Activated CD4-positive, alpha-beta T cell treated with anti-CD3 and anti-CD28 coated beads, Interleukin-2, Interleukin-4, amounts not matched to agents 100 ng/mL and 50 ng/mL, durations not matched to agents 16 hours and 8 hours (primary cell): ENCODE measurements at regions not wholly inside any gene's neighbourhood (a gene's known extent, or its start where the extent isn't known, plus 50 kb on each side); places are given as distances from the start of the nearest gene placed in this dataset.

ENCODE experiments used
- DNase-seq: peaks from one replicate; pipeline ENCODE4 v3.0.0-alpha.2; 2020; ENCODE audit warnings: low spot score

DNA sequence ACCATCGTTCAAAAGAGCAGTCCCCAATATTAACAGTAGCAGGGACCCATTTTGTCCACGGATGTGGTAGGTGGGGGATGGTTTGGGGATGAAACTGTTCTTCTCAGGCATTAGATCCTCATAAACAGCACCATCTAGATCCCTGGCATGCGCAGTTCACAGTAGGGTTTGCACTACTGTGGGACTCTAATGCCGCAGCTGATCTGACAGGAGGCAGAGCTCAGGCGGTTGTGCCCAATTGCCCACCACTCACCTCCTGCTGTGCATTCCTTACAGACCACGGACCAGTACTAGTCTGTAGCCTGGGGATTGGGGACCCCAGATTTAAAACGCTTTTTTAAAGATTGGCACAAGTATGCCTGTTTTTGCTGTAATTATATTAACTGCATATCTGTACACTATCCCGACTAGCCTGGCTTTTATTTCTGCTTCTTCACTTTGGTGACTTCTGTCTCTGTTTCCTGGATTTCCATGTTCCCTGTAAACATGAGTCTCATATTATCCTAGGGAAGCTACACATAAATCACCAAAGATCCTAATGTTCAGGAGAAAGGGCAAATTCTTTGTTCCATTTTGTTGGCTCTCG, 163.3 kb upstream of the AKR1E2 start:
- DNase-seq: no peak

DNA sequence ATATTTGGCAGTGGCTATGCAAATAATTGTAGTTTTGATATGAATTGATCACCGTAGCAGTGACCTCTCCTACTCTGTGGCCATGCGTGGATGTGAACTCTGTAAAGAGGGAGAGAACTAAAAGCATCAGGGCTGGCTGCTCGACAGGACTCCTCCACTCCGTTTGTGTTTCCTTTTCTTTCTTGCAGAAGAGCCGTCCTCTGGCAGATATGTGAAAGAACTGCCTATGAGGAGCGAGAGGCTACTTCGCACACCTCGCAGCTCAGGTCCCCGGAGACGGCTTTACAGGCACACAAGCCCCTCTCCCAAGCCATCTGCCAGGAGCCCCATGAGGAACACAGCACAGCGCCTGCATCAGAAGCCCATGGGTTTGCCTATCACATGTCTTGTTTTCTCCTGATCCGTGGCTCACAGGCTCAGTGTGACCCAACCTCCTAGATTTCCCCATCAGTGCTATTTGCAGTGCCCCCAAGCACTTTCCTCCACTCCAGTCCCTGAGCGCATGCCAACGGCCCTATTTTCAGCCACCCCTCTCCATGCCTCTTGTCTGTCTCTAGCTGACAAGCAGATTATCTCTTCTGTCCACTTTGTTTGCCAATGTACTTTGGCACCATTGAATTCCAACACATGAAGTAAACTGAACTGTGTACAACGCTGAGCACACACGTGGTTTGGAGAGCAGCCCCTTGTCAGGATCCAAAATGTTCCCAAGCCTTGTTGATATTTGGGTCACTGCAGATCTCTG, 164.3 kb upstream of the AKR1E2 start:
- DNase-seq: no peak

DNA sequence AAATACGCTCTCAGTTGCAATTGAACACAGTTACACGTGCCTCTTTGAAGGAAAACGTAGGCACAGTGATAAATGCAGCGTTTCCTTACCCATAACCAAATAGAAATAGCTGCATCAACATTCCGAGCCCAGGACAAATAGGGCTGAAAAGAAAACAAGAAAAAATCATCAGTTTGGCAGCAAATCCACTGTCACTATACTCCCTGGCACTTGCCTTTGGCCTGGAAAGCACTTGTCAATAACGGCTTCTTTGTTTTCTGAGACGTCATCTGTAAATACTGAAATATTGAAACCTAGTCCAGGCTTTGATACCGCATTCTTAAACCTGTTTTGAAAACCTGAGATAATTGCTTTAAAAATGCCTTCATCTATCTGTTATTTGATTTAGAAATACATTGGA, 167.2 kb upstream of the AKR1E2 start:
- DNase-seq: no peak

DNA sequence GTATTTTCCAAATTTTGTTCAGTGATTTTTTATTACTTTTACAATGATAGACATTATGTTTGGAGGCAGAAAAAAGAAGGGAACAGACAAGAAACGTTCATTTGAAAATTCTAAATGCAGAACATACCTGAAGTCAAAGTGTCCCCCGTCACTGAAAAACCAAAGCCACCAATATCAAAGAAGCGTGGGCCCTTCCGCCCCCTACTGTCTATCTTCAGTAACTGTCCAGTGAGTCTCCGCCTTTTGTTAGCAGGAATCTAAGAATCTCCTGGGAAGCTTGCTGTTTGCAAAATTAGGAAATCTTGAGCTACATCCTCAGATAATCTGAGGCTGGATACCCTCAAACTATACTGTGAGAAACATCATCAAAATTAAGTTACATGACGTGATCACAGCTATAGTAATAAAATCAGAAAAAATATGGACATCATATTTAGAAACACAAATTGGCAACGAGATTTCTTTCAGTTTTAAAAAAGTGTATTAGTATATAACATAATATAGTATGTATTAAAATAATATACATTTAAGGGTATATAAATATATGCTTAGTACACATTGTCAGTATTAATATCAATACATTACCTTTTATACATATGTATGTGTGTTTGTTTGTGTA, 169.3 kb upstream of the AKR1E2 start:
- DNase-seq: peak; percentile 57

DNA sequence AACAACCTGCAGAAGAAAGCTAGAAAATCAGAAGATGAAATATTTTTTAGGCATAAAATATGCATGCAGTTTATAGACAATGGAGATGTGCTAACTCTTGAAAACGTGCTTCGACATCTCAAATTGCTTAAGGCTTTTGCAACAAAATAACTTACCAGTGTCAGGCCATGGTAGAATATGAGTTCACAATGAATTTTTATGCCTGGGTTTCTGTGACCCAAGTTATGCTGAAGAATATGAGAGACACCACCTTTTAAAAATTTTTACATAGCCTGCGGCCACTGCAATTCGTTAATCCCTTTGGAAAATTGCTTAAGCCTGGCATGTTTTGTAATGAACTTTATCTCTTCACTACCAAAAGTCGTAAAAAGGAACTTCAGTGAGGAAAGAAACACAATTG, 170.1 kb upstream of the AKR1E2 start:
- no peak for DNase-seq

DNA sequence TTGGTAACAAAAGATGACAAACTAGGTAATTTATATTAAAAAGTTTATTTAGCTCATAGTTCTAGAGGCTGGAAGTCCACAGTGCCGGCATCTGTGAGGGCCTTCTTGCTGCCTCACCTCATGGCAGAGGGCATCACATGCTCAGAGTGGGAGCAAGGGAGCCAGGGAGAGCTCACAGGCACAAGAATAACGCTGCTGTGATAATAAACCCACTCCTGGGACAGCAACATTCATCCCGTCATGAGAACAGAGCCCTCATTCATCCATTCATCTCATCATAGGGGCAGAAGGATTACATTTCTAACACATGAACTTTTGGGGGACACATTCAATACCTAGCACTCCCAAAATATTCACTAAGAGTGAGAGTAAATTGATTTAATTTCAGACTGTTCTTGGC, 170.6 kb upstream of the AKR1E2 start:
- DNase-seq: no peak

DNA sequence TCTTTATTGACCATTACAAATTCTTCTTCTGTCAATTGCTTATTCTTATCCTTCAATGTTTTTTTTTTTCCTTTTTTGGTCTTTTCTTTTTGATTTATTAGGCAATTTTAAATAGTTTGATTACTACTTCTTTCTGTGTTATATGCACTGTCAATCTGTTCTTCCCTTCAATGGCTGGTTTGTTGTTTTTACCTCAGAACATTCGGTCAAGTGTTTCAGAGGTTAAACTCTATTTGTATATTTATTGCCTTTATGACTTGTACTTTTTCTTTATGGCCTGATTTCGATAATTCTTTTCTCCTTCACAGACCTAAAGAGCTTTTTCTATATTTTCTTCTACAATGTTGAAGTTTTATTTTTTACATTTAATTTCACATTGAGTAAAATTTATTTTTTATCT, 171.5 kb upstream of the AKR1E2 start:
- DNase-seq: no peak

DNA sequence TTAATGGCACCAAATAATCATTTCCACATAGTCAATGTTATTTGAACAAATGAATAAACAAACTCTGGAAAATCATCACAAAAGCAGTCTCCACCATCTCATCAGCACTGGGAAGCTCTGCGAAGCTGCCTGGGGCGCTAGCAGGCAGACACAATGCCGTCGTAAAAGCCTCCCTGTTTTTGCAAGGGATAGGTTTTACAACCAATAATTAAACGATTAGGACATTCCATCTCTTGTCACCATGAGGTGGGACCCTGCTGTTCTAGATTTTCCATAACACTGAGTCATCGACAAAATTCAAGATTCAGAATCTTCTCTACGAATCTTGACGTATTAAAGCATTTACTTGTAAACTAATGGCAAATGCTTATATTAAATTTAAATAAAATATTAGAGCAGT, 172.8 kb upstream of the AKR1E2 start:
- no peak for DNase-seq

DNA sequence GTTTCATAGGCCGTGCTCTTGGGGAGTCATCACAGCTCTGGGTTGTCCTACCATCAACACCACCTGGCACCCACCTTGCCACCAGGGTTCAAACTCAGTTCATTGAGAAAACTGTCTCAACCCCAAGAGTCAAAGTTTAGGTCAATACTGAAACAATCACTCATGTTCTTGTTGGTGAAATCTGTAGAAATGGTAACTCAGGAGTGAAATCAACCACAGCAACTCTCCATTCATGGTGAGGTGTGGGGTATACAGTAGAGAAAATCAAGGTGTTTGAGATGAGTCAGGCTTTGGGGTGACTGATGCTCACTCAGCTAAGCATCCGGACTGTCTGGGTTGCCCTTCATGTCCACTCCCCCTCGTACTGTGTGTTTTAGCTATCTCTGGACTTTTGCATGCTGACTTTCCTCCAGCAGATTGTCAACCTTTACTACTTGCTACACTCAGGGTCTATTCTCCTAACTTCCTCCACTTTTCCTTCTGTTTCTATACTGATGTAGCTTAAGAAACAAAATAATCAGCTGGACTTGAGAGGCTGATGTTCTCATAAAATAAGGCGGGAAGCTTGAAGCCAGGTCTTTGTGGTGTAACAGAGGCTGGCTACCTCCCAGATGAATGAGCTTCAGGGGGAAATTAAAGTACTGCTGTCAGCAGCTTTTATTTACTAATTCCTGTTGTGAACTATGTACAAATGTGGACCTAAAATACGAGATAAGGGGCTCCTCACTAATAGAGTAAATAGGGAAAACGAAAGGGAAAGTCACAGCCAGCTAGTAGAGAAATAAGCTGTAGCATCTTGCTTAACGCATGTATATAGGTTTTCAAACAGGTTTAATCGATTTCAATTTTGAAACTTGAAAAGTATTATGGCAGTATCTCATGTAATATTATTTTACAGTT, 173.6 kb upstream of the AKR1E2 start:
- DNase-seq: peak; percentile 37

DNA sequence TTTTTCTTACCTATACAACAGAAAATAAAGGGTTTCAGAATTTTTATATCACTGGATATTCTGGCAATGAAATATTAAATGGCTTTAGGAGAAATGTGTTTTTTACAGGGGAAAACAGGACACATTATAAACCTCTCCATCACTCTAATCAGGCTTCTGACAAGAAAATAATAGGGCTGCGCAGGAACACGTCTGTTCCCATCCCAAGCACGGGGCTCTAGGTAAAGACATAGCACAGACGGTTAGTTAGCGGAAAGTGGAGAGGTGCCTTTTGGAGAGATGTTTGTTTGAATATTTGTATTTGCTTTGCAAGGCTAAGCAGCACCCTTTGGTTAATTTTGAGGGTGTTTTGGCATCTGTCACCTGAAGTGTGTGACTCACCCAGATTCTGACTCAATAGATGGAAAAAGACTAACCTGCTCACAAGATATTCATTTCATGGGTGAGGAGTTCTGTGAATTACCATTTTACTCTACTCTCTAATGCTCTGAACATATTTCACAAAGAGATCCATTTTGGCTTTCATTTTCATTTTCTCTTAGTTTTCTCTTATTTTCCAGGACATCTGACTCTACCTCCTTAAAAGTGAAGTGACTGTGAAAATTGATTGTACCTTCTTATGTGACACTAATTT, 174.5 kb upstream of the AKR1E2 start:
- DNase-seq: peak; percentile 26

DNA sequence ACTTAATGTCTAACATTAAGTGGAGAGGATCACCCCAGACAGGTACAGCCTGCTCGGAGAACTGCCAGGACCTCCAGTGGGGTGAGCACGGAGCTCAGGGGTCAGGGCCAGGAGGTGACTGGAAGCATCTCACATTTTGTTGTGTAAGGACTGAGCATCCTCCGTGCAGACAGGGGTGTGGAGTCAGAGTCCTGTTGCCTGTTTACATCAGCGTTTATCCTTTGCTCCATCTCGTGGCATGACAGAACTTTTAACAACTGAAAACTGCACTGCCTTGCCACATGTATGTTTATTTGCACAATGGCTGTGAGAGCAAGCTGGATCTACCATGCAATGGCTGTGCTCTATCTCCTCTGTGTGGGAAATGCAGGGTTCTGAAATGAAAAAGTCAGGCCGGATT, 175.4 kb upstream of the AKR1E2 start:
- DNase-seq: no peak

DNA sequence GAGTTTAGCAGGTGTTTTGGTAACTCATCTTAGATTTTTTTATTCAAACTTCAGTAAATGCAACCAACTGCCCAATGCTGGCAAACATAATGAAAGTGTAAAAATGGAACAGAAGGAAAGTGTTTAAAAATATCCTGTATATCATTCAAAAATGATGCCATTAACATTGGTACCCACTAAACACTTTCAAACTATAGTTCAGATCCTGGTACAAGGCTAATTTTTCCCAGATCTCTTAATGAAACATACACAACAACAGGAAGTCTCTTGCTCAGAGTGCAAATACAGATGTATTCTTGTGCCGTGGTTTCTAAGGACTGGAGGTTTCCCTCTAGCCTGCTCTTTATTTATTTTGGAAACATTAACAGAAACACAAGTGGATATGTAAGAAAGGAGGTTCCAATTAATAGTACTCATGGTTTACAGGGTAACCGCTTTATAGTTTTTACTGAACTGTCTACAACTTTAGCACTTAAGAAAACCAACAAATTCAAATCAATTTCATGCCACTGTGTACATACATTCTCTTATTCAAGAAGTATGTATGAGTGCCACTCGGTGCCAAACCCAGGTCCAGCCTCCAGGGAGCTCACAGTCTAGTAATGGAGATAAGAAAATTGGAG, 176.0 kb upstream of the AKR1E2 start:
- no peak for DNase-seq

DNA sequence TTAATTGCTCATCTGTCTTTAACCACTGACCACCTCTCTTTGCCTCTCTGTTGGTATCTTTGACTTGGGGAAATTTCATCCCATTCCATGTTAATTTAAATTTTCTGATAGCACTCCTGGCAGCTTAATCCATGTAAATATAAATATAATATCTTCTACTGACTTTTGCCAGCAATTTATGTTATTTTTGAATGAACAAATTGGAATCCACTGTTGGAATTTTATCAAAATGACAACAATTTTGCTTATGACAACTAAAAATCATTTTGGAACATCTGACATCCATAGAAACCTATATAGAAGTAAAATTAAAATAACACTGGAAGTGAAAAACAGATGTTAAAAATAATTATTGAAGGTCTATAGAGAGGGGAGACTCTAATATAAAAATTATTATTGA, 176.5 kb upstream of the AKR1E2 start:
- no peak for DNase-seq

DNA sequence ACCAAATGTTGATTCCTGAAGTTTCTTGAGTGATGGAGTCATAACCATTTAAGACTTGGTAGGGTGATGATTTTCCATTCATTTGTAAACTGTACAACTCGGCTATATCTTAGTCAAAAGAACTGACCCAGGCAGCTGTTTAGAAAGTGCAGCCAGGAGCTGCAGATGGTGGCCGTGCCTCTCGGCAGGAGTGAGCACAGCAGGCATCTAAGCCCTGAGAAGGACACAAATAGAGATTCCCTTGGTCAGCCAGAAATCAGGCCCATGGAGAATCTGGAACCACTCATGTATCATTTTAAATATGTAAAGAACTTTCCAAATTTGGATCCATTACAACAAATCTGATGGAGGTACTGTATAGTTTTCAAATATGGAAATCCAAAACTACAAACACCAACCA, 177.0 kb upstream of the AKR1E2 start:
- DNase-seq: no peak

DNA sequence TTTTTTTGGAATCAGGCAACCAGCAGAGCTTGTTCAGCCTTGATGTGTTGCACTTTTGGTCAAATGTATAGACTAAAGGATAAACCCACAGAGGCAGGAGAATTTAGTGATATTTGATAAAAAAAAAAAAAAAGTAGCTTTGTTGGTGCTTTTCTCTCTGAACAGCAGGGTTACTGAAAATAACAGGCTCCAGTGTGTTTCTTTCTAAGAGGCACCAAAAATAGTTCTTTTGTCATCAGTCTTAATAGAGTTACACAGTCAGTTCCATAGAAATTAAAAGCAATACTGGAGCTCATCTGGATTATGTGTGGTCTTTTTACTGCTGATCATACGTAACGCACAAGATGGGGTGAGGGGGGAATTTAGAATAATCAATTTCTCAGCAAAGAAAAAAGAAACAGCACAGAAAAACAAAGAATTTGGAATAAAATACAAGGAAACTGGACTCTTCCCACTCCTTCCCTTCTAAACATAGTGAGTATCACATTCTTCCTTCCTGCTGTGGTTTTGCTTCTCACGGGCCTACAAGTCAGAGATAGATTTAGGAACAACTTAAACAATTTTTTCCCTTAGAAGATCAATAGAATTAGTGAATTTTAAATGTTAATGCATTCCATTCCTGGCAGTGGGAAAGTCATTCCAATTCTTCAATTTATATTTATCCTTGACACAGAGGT, 178.8 kb upstream of the AKR1E2 start:
- DNase-seq: no peak

DNA sequence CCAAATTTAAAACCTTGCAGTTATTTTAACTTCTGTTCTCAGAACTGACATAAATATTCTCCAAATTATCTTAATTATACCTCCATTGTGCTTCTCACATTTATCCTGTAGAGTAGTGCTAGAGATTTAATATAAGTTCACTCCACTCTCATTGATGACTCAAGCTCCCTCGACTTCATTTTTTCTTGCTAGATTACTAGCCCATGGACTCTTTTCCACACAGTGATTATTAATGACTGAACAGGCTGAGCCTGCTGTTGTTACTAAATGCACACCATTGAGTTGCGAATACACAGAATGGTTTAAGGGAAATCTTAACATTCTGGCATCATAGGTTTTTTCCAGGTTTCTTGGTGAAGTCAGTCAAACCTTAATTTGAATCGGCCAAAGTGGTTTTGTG, 179.5 kb upstream of the AKR1E2 start:
- DNase-seq: no peak

DNA sequence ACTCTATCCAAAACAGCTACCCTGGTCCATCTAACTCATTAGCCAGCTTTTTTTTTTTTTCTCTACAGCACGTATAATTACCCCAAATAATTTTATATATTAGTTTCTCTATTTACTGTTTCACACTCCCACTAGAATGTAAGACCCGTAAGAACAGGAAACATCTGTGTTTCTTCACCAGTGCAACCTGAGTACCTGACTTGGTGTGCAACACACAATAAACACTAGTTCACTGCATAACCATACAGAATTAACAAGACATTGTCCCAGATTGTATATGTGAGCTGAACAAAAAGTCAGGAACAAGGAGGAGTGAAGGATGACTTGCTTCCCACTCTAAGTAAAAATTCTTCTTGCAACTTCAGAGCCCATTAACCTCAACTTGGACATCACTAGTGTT, 180.2 kb upstream of the AKR1E2 start:
- no peak for DNase-seq

DNA sequence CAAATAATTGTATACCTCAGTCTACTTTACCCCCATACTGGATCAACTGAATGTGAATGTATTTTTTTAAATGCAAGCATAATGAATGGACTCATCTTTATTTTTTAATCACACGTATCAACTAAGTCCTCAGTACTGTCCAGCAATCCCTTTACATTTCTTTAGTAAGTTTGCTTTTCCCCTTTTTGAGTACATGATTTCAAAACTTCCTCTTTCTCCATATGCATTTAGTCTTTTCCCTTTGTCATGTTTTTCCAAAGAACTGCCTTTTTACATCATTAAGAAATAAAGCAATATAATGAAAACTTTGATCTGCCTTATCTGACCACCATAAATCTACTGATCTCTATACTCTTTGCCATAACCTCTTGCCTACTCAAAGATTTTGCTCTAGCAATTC, 182.5 kb upstream of the AKR1E2 start:
- no peak for DNase-seq

DNA sequence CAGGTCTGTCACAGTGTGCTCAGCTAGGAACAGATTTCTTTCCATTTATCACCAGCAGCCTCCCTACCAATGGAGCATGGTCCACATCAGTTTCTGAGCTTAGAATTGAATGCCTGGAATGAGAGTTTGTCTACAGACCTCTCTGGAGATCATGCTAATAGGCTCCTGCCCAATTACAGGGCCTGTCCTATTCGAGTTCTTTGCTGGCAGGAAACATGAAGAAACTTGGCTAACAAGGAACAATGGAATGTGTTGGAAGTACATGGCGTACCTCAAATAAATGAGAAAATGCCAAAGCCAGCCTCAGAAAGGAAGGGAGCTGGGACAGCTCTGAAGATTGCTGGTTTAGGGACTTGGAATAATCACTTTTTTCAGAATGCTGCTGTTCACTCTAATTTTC, 186.0 kb upstream of the AKR1E2 start:
- DNase-seq: no peak

DNA sequence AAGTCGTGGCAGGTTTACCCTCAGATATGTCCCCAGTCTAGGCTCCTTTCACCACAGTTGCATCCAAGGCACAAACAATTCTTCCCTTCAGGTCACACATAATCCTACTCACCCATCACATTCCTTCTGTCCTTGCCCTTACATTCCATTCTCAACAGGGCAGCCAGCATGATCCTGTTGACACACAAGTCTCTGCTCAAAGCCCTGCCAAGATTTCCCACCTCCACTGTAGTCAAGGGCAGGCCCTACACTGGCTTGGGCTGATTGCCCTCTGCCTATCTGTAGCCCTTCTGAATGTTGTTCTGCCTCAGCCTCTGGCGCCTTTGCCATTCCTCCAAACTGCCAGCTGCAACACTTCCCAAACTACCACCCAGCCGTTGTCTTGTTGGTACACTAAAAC, 187.9 kb upstream of the AKR1E2 start:
- DNase-seq: no peak

DNA sequence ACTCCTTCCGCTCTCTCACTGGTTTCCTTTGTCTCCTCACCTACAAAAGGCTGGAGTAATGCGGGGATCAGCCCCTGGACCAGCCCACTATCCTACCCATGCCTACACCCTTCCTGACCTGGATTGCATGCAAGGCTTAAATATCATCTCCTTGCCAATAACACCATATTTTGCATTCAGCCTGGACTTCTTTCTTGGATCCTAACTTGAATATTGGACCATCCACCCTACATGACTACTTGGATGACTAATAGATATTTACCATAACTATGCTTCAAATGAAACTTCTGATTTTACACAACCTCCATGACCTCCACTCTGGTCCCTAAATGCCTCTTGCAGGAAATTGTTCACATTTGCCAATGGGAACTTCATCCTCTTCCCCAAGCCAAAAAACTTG, 188.3 kb upstream of the AKR1E2 start:
- DNase-seq: no peak
